ENCODE measurements at regions not wholly inside any gene's neighbourhood (a gene's known extent, or its start where the extent isn't known, plus 50 kb on each side); places are given as distances from the start of the nearest gene placed in this dataset.

DNA sequence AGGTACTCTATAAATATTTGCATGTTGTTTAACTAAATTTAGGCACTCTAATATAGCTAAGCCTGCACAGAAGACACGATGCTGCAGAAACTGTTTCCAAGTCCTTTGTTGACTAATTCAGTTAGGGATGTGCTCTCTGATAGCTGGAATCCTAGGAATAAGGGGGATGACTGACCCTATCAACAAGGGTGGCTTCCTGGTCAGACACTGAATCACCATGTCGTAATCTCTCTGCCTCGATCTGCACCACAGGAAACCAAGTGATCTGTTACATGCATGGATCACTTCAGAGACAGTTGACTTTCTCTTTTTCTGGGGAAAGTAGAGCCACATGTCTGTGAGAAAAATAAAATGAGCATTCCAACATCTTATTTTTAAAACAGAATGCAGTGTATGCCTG, 169.1 kb downstream of the GUCY2F start:
- no peak for TF ChIP-seq CTCF (IDR thresholded peaks at IDR 0.05; ENCODE audit: unreplicated experiment)
- DNase-seq, result no peak
- CTCF ChIA-PET, result no interaction called here
- Mint-ChIP-seq H3K36me3 (ENCODE audit: insufficient read depth, unreplicated experiment) (no peaks in the 10 kb centered on the region), H3K27me3 (ENCODE audit: unreplicated experiment) (peaks cover 24% of the 10 kb centered on the region), H3K27ac (ENCODE audit: unreplicated experiment) (no peak overlapping the region), H3K4me3 (ENCODE audit: low read depth, unreplicated experiment) (no peak overlapping the region), H3K4me1 (ENCODE audit: low read depth, unreplicated experiment) (no peaks in the 10 kb centered on the region), H3K9me3 (ENCODE audit: low read depth, unreplicated experiment) (no peaks in the 10 kb centered on the region)
- intact Hi-C loops (cut with micrococcal nuclease; ENCODE audit: unreplicated experiment), result no loop called here
- BruUV-seq (replicated peaks), result no TSS peak

DNA sequence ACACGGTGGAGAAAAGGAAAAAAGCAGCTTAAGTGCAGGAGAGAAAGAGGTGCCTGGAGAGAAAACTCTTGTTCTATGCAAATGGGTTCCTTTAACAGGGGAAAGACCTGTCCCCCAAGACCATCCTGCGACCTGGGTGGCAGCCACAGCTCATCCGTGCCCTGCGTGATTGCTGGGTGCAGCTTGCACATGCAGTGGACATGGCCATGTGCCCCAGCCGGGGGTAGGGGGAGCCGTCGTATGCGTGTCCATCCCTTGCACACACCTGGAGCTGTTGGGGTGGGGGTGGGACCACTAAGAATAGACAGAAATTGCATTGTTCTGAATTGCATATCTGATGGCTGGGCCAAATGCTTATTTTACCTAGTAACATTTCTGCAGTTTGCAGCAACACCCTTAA, 171.9 kb downstream of the GUCY2F start:
- CTCF ChIA-PET, result no interaction called here
- no peak overlapping the region for H3K4me3 Mint-ChIP-seq (ENCODE audit: low read depth, unreplicated experiment)

DNA sequence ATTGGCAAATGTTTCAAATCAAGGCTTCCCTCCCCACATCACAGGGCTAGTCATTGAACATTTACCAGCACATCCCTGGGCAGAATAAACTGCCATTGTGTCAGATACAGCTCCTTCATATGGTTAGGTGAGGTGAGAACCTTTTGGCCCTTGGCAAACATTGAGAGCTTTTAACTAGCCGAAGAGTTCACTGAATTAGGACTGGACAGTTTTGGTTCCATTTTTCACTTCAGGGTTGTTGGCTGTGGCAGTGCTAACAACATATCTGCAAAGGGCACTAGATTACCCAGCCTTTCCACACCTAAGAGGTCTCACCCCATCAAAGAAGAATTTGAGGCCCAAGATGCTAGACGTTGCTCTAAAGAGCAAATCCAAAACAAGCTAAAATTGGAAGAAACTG, 180.7 kb downstream of the GUCY2F start:
- TF ChIP-seq CTCF (IDR thresholded peaks at IDR 0.05; ENCODE audit: unreplicated experiment), result no peak
- H3K27me3 Mint-ChIP-seq (ENCODE audit: unreplicated experiment), result peaks cover 9% of the 10 kb centered on the region
- H3K9me3 Mint-ChIP-seq (ENCODE audit: low read depth, unreplicated experiment), result no peaks in the 10 kb centered on the region

More for the DNA sequence above, 171.9 kb downstream of the GUCY2F start:
- TF ChIP-seq CTCF (IDR thresholded peaks at IDR 0.05; ENCODE audit: unreplicated experiment), result no peak
- H3K27me3 Mint-ChIP-seq (ENCODE audit: unreplicated experiment), result peaks cover 42% of the 10 kb centered on the region
- H3K27ac Mint-ChIP-seq (ENCODE audit: unreplicated experiment), result no peak overlapping the region
- no peaks in the 10 kb centered on the region for H3K4me1 Mint-ChIP-seq (ENCODE audit: low read depth, unreplicated experiment)
- intact Hi-C loops (cut with micrococcal nuclease; ENCODE audit: unreplicated experiment), result no loop called here
- H3K9me3 Mint-ChIP-seq (ENCODE audit: low read depth, unreplicated experiment), result no peaks in the 10 kb centered on the region
- H3K36me3 Mint-ChIP-seq (ENCODE audit: insufficient read depth, unreplicated experiment), result no peaks in the 10 kb centered on the region
- no TSS peak for BruUV-seq (replicated peaks)
- DNase-seq, result no peak

DNA sequence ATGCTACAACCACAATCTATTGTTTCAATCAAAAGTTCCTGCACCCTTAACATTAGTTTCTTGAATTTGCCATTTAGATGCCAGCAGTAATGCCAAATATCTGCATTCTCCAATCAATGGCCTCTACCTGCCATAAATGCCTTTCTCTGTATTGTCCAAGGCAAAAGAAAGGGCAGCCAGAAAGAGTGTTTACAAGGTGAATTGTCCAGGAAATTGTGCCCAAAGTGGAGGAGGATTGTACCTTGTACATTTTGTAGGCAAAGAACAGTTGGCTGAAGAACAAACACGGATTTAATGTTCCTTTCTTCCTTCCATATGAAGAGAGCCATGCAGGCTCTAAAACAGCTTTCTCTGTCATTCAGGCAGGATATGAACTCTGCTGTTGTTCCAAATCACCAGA, 181.5 kb downstream of the GUCY2F start:
- no peak overlapping the region for H3K4me3 Mint-ChIP-seq (ENCODE audit: low read depth, unreplicated experiment)
- no peaks in the 10 kb centered on the region for H3K4me1 Mint-ChIP-seq (ENCODE audit: low read depth, unreplicated experiment)
- DNase-seq, result no peak
- CTCF ChIA-PET, result no interaction called here
- TF ChIP-seq CTCF (IDR thresholded peaks at IDR 0.05; ENCODE audit: unreplicated experiment), result no peak
- no peaks in the 10 kb centered on the region for H3K36me3 Mint-ChIP-seq (ENCODE audit: insufficient read depth, unreplicated experiment)
- intact Hi-C loops (cut with micrococcal nuclease; ENCODE audit: unreplicated experiment), result no loop called here
- H3K27ac Mint-ChIP-seq (ENCODE audit: unreplicated experiment), result no peak overlapping the region
- H3K9me3 Mint-ChIP-seq (ENCODE audit: low read depth, unreplicated experiment), result no peaks in the 10 kb centered on the region
- H3K27me3 Mint-ChIP-seq (ENCODE audit: unreplicated experiment), result peaks cover 2% of the 10 kb centered on the region
- no TSS peak for BruUV-seq (replicated peaks)

More for the DNA sequence above, 180.7 kb downstream of the GUCY2F start:
- intact Hi-C loops (cut with micrococcal nuclease; ENCODE audit: unreplicated experiment), result no loop called here
- Mint-ChIP-seq H3K27ac (ENCODE audit: unreplicated experiment) (no peak overlapping the region), H3K4me1 (ENCODE audit: low read depth, unreplicated experiment) (no peaks in the 10 kb centered on the region), H3K36me3 (ENCODE audit: insufficient read depth, unreplicated experiment) (no peaks in the 10 kb centered on the region), H3K4me3 (ENCODE audit: low read depth, unreplicated experiment) (no peak overlapping the region)
- CTCF ChIA-PET, result no interaction called here
- no peak for DNase-seq
- no TSS peak for BruUV-seq (replicated peaks)

GRCh38 chrX:109299091-109299490, 182.8 kb downstream of the GUCY2F start:
- H3K27me3 Mint-ChIP-seq (ENCODE audit: unreplicated experiment), result no peaks in the 10 kb centered on the region
- no peak for TF ChIP-seq CTCF (IDR thresholded peaks at IDR 0.05; ENCODE audit: unreplicated experiment)
- CTCF ChIA-PET, result no interaction called here
- H3K4me1 Mint-ChIP-seq (ENCODE audit: low read depth, unreplicated experiment), result no peaks in the 10 kb centered on the region
- no peak overlapping the region for H3K27ac Mint-ChIP-seq (ENCODE audit: unreplicated experiment)
- no peak overlapping the region for H3K4me3 Mint-ChIP-seq (ENCODE audit: low read depth, unreplicated experiment)
- no peak for DNase-seq
- no peaks in the 10 kb centered on the region for H3K9me3 Mint-ChIP-seq (ENCODE audit: low read depth, unreplicated experiment)
- BruUV-seq (replicated peaks), result no TSS peak
- intact Hi-C loops (cut with micrococcal nuclease; ENCODE audit: unreplicated experiment), result no loop called here
- no peaks in the 10 kb centered on the region for H3K36me3 Mint-ChIP-seq (ENCODE audit: insufficient read depth, unreplicated experiment)
